ENCODE measurements at regions not wholly inside any gene's neighbourhood (a gene's known extent, or its start where the extent isn't known, plus 50 kb on each side); places are given as distances from the start of the nearest gene placed in this dataset.

DNA sequence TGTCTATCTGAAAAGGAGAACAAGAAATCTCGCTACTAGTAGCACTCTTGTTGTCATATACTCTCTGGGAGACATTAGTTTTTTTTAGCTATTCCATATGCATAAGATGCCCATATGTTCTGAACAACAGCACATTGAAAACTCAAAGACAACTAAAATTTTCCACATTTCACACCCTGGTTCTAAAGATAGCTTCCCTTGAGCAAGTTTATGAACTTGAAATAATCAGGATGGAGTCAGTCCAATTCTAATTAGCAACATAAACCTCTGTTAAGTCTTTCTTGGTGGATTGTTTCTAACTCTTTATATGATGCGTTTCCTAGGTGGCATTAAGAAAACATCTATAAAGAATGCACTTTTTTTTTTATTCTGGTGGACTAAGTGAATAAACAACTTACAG, 1095.3 kb downstream of the GRM8 start (continued):
- TF ChIP-seq, protein P1, sequence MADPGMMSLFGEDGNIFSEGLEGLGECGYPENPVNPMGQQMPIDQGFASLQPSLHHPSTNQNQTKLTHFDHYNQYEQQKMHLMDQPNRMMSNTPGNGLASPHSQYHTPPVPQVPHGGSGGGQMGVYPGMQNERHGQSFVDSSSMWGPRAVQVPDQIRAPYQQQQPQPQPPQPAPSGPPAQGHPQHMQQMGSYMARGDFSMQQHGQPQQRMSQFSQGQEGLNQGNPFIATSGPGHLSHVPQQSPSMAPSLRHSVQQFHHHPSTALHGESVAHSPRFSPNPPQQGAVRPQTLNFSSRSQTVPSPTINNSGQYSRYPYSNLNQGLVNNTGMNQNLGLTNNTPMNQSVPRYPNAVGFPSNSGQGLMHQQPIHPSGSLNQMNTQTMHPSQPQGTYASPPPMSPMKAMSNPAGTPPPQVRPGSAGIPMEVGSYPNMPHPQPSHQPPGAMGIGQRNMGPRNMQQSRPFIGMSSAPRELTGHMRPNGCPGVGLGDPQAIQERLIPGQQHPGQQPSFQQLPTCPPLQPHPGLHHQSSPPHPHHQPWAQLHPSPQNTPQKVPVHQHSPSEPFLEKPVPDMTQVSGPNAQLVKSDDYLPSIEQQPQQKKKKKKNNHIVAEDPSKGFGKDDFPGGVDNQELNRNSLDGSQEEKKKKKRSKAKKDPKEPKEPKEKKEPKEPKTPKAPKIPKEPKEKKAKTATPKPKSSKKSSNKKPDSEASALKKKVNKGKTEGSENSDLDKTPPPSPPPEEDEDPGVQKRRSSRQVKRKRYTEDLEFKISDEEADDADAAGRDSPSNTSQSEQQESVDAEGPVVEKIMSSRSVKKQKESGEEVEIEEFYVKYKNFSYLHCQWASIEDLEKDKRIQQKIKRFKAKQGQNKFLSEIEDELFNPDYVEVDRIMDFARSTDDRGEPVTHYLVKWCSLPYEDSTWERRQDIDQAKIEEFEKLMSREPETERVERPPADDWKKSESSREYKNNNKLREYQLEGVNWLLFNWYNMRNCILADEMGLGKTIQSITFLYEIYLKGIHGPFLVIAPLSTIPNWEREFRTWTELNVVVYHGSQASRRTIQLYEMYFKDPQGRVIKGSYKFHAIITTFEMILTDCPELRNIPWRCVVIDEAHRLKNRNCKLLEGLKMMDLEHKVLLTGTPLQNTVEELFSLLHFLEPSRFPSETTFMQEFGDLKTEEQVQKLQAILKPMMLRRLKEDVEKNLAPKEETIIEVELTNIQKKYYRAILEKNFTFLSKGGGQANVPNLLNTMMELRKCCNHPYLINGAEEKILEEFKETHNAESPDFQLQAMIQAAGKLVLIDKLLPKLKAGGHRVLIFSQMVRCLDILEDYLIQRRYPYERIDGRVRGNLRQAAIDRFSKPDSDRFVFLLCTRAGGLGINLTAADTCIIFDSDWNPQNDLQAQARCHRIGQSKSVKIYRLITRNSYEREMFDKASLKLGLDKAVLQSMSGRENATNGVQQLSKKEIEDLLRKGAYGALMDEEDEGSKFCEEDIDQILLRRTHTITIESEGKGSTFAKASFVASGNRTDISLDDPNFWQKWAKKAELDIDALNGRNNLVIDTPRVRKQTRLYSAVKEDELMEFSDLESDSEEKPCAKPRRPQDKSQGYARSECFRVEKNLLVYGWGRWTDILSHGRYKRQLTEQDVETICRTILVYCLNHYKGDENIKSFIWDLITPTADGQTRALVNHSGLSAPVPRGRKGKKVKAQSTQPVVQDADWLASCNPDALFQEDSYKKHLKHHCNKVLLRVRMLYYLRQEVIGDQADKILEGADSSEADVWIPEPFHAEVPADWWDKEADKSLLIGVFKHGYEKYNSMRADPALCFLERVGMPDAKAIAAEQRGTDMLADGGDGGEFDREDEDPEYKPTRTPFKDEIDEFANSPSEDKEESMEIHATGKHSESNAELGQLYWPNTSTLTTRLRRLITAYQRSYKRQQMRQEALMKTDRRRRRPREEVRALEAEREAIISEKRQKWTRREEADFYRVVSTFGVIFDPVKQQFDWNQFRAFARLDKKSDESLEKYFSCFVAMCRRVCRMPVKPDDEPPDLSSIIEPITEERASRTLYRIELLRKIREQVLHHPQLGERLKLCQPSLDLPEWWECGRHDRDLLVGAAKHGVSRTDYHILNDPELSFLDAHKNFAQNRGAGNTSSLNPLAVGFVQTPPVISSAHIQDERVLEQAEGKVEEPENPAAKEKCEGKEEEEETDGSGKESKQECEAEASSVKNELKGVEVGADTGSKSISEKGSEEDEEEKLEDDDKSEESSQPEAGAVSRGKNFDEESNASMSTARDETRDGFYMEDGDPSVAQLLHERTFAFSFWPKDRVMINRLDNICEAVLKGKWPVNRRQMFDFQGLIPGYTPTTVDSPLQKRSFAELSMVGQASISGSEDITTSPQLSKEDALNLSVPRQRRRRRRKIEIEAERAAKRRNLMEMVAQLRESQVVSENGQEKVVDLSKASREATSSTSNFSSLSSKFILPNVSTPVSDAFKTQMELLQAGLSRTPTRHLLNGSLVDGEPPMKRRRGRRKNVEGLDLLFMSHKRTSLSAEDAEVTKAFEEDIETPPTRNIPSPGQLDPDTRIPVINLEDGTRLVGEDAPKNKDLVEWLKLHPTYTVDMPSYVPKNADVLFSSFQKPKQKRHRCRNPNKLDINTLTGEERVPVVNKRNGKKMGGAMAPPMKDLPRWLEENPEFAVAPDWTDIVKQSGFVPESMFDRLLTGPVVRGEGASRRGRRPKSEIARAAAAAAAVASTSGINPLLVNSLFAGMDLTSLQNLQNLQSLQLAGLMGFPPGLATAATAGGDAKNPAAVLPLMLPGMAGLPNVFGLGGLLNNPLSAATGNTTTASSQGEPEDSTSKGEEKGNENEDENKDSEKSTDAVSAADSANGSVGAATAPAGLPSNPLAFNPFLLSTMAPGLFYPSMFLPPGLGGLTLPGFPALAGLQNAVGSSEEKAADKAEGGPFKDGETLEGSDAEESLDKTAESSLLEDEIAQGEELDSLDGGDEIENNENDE (IDR thresholded peaks at IDR 0.05; ENCODE audit: low read depth, low read length): no peak
- TF ChIP-seq PRMT5 (CRISPR knock-in tag; IDR thresholded peaks at IDR 0.05) (no peak), KAT8 (IDR thresholded peaks at IDR 0.05; ENCODE audit: low read depth) (no peak), NR2C2 (CRISPR knock-in tag; IDR thresholded peaks at IDR 0.05) (no peak), NR2C2 (tag; IDR thresholded peaks at IDR 0.05) (no peak), SRSF9 (IDR thresholded peaks at IDR 0.05; ENCODE audit: borderline replicate concordance, low read depth, low read length) (no peak)
- TF ChIP-seq, protein P2, sequence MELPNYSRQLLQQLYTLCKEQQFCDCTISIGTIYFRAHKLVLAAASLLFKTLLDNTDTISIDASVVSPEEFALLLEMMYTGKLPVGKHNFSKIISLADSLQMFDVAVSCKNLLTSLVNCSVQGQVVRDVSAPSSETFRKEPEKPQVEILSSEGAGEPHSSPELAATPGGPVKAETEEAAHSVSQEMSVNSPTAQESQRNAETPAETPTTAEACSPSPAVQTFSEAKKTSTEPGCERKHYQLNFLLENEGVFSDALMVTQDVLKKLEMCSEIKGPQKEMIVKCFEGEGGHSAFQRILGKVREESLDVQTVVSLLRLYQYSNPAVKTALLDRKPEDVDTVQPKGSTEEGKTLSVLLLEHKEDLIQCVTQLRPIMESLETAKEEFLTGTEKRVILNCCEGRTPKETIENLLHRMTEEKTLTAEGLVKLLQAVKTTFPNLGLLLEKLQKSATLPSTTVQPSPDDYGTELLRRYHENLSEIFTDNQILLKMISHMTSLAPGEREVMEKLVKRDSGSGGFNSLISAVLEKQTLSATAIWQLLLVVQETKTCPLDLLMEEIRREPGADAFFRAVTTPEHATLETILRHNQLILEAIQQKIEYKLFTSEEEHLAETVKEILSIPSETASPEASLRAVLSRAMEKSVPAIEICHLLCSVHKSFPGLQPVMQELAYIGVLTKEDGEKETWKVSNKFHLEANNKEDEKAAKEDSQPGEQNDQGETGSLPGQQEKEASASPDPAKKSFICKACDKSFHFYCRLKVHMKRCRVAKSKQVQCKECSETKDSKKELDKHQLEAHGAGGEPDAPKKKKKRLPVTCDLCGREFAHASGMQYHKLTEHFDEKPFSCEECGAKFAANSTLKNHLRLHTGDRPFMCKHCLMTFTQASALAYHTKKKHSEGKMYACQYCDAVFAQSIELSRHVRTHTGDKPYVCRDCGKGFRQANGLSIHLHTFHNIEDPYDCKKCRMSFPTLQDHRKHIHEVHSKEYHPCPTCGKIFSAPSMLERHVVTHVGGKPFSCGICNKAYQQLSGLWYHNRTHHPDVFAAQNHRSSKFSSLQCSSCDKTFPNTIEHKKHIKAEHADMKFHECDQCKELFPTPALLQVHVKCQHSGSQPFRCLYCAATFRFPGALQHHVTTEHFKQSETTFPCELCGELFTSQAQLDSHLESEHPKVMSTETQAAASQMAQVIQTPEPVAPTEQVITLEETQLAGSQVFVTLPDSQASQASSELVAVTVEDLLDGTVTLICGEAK (IDR thresholded peaks at IDR 0.05): no peak
- TF ChIP-seq, protein P2 (CRISPR knock-in tag; IDR thresholded peaks at IDR 0.05): no peak
